CD4-positive, alpha-beta T cell (primary cell): ENCODE measurements at regions not wholly inside any gene's neighbourhood (a gene's known extent, or its start where the extent isn't known, plus 50 kb on each side); places are given as distances from the start of the nearest gene placed in this dataset.

Source experiments
- ATAC-seq: fragments of 200-7000 bp; cut with Tn5 transposase; one replicate; pipeline ENCODE4 v1.10.0; 2022; ENCODE audit warnings: mild to moderate bottlenecking; ENCODE audit not compliant: poor library complexity
- CTCF ChIA-PET: fragments of 350-600 bp; sonication (Branson Sonifier 250); formaldehyde crosslinking; loops from one replicate; lab custom pipeline; 2021; ENCODE audit warnings: antibody characterized with exemption, inconsistent platforms; lab: Charles Lee
- POLR2A ChIA-PET: fragments of 350-600 bp; sonication (Branson Sonifier 250); formaldehyde crosslinking; loops from one replicate; lab custom pipeline; 2021; ENCODE audit warnings: antibody characterized with exemption, inconsistent platforms; lab: Charles Lee
- DNase-seq, 14 experiments: peaks; one replicate each; pipeline ENCODE4 v3.0.0-alpha.2; 2013 to 2020; ENCODE audit warnings: mixed read lengths in 2 of 14
- H3K27ac ChIP-seq, 2 donors: one replicate each; pipeline versions ENCODE4 v1.5.1 to v1.7.0; 2013; ENCODE audit warnings: low read length in 2 of 2, low read depth in 1 of 2, mild to moderate bottlenecking in 1 of 2
- H3K27me3 ChIP-seq, 2 experiments: 1 replicate in 1 of 2; 2 replicates in 1 of 2; pipeline versions ENCODE4 v1.6.1 to v1.7.0; 2013; ENCODE audit warnings: low read length in 2 of 2, control low read depth in 1 of 2, mild to moderate bottlenecking in 1 of 2, moderate library complexity in 1 of 2; ENCODE audit not compliant: insufficient read depth in 2 of 2, control insufficient read depth in 1 of 2
- H3K36me3 ChIP-seq: one replicate; pipeline ENCODE4 v1.6.1; 2013; ENCODE audit warnings: low read length, control low read depth; ENCODE audit not compliant: insufficient read depth
- H3K4me1 ChIP-seq: one replicate; pipeline ENCODE4 v1.6.1; 2013; ENCODE audit warnings: low read length, control low read depth; ENCODE audit not compliant: insufficient read depth
- H3K4me3 ChIP-seq: one replicate; pipeline ENCODE4 v1.5.1; 2013; ENCODE audit warnings: mild to moderate bottlenecking, low read length, moderate library complexity
- H3K9me3 ChIP-seq, 2 experiments: 1 replicate in 1 of 2; 2 replicates in 1 of 2; pipeline versions ENCODE4 v1.6.1 to v1.7.0; 2013; ENCODE audit warnings: low read length in 2 of 2, mild to moderate bottlenecking in 2 of 2, control low read depth in 1 of 2, moderate library complexity in 1 of 2; ENCODE audit not compliant: control insufficient read depth in 1 of 2, insufficient read depth in 1 of 2
- H3K27ac Mint-ChIP-seq: one replicate; pipeline ENCODE4 v1.8.0; 2020; ENCODE audit warnings: mixed read lengths
- H3K27me3 Mint-ChIP-seq: one replicate; pipeline ENCODE4 v1.8.0; 2021; ENCODE audit warnings: mixed read lengths
- H3K36me3 Mint-ChIP-seq: one replicate; pipeline ENCODE4 v1.8.0; 2021; ENCODE audit warnings: low read depth, mixed read lengths
- H3K4me1 Mint-ChIP-seq: one replicate; pipeline ENCODE4 v1.8.0; 2021; ENCODE audit warnings: low read depth, mixed read lengths
- H3K4me3 Mint-ChIP-seq: one replicate; pipeline ENCODE4 v1.8.0; 2020; ENCODE audit warnings: mild to moderate bottlenecking, mixed read lengths
- H3K9me3 Mint-ChIP-seq: one replicate; pipeline ENCODE4 v1.8.0; 2020; ENCODE audit warnings: mixed read lengths
- CTCF ChIP-seq: fragments of 200-600 bp; IDR thresholded peaks from one replicate; pipeline ENCODE4 v1.8.0; 2022; ENCODE audit warnings: antibody characterized with exemption, mild to moderate bottlenecking
- intact Hi-C, 2 experiments: fragments of 100-400 bp; cut with DNase I in 1 of 2; cut with micrococcal nuclease in 1 of 2; formaldehyde crosslinking; loops; one replicate each; pipeline versions ENCODE4 v1.15.1 to v1.9.0; 2023 to 2025; cut with DNase I, micrococcal nuclease

DNA sequence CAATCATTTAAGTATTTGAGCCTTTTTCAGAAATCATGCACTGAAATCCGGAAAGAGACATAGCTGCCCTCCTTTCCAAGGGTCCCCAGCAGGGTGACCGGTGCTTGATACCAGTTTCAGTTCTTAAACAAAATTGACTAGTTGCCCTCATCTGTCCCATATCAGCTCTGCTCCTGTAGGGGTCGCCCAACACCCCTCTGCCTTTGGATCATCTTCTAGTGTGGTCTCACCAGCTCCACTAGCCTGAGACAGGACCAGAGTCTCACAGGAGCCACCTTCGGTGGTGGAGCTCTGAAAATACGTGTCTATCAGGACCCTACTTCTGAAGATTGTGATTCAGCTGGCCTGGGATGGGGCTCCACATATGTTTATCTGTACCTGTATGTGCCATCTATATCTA is 428.2 kb downstream of the ENC1 start:
- no peak overlapping the region for H3K27ac Mint-ChIP-seq
- no peak overlapping the region for H3K4me3 Mint-ChIP-seq
- intact Hi-C loops, result no loop called here
- ATAC-seq, result no peak
- no peaks in the 10 kb centered on the region for H3K9me3 Mint-ChIP-seq
- Histone ChIP-seq H3K4me1 (no peaks in the 10 kb centered on the region), H3K4me3 (no peak overlapping the region), H3K27ac (no peak overlapping the region), H3K27me3 (peaks cover 0 to 2% of the 10 kb centered on the region in 2 experiments), H3K36me3 (no peaks in the 10 kb centered on the region), H3K9me3 (no peaks in the 10 kb centered on the region)
- TF ChIP-seq CTCF, result no peak
- POLR2A ChIA-PET, result no interaction called here
- DNase-seq, result peak in 1 of 14 experiments; percentile 16
- peaks cover 9% of the 10 kb centered on the region for H3K27me3 Mint-ChIP-seq
- H3K36me3 Mint-ChIP-seq, result no peaks in the 10 kb centered on the region
- H3K4me1 Mint-ChIP-seq, result no peaks in the 10 kb centered on the region
- CTCF ChIA-PET, result no interaction called here

DNA sequence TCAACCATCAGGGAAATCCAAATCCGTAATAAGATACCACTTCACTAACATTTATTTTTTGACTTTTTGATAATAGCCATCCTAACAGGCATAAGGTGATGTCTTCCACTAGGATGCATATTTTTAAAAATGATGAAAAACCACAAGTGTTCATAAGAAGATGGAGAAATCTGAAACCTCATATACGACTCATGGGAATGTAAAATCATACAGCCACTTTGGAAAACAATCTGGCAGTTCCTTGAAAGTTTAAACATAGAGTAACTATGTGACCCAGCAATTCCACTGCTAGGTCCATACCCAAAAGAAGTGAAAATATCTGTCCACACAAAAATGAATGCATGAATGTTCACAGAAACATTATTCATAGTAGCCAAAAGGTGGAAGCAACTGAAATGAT is 431.0 kb downstream of the ENC1 start:
- no peaks in the 10 kb centered on the region for H3K9me3 ChIP-seq
- H3K27ac ChIP-seq, result no peak overlapping the region
- peaks cover 0 to 2% of the 10 kb centered on the region in 2 experiments for H3K27me3 ChIP-seq
- no peak overlapping the region for H3K4me3 ChIP-seq
- ATAC-seq (no peak), DNase-seq (no peak)
- ChIA-PET CTCF (no interaction called here), POLR2A (no interaction called here)
- TF ChIP-seq CTCF, result no peak
- no peak overlapping the region for H3K4me3 Mint-ChIP-seq
- no peaks in the 10 kb centered on the region for H3K36me3 Mint-ChIP-seq
- no peak overlapping the region for H3K27ac Mint-ChIP-seq
- no peaks in the 10 kb centered on the region for H3K36me3 ChIP-seq
- H3K9me3 Mint-ChIP-seq, result no peaks in the 10 kb centered on the region
- no peaks in the 10 kb centered on the region for H3K4me1 ChIP-seq
- H3K27me3 Mint-ChIP-seq, result peaks cover 10% of the 10 kb centered on the region
- H3K4me1 Mint-ChIP-seq, result no peaks in the 10 kb centered on the region
- intact Hi-C loops, result no loop called here

GRCh38 chr5:74206579-74207550 is 433.7 kb downstream of the ENC1 start:
- no peaks in the 10 kb centered on the region for H3K27me3 ChIP-seq
- Mint-ChIP-seq H3K9me3 (no peaks in the 10 kb centered on the region), H3K4me1 (no peaks in the 10 kb centered on the region), H3K27ac (no peak overlapping the region), H3K27me3 (peaks cover 14% of the 10 kb centered on the region), H3K4me3 (no peak overlapping the region), H3K36me3 (no peaks in the 10 kb centered on the region)
- intact Hi-C loops, result no loop called here
- H3K27ac ChIP-seq, result no peak overlapping the region
- DNase-seq (no peak), ATAC-seq (no peak)
- H3K36me3 ChIP-seq, result no peaks in the 10 kb centered on the region
- ChIA-PET CTCF (no interaction called here), POLR2A (no interaction called here)
- no peak overlapping the region for H3K4me3 ChIP-seq
- H3K4me1 ChIP-seq, result no peaks in the 10 kb centered on the region
- TF ChIP-seq CTCF, result no peak
- no peaks in the 10 kb centered on the region for H3K9me3 ChIP-seq
